H1 (cell line): ENCODE measurements at regions not wholly inside any gene's neighbourhood (a gene's known extent, or its start where the extent isn't known, plus 50 kb on each side); places are given as distances from the start of the nearest gene placed in this dataset.

Experiments used
- POLR2AphosphoS5 ChIP-seq: IDR thresholded peaks from 2 replicates; pipeline ENCODE4 v1.6.1; 2011; ENCODE audit warnings: low read depth, low read length
- SRF ChIP-seq: IDR thresholded peaks from 2 replicates; pipeline ENCODE4 v1.6.1; 2011; ENCODE audit warnings: mild to moderate bottlenecking, low read depth, low read length, moderate library complexity
- TEAD4 ChIP-seq: IDR thresholded peaks from 2 replicates; pipeline ENCODE4 v1.6.1; 2012; ENCODE audit warnings: low read depth, low read length, inconsistent platforms, mixed read lengths

DNA sequence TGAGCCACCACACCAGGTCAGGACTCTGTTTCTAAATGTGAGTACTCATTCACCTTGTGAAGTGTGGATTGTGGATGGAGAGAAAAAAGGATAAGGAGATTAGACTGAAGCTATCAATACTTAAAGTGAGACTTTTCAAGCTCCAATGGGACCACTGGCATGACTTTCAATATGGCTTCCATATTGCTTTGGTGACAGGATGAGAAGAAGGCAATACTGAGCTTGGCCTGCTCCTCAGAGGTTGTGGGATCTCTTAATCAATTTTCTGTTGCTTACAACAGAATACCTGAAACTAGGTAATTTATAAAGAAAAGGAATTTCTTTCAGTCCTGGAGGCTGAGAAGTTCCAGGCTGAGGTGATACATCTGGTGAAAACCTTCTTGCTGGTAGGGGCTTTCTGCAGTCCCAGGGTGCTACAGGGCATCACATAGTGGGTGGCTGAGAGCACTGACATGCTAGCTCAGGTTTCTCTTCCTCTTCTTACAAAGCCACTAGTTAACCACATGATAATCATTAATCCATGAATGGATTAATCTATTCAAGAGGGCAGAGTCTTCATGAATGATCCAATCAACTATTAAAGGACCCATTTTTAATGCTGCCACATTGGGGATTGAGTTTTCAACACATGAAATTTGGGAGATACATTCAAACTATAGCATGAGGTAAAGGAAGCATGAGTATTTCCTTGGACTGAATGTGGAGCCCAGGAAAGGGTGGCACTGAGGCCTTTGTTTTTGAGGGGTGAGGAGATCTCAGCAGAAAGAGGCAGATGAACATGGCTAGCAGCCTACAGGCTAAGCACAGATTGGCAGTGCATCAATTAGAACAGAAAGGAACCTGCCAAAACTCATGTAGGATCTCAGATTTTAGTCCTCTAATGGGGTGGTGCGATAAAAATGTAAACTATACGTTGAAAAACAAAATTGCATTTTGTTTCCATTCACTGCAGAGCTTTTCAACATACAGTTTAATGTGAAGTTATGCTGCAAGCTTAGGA is 274.5 kb downstream of the PIK3C3 start:
- TF ChIP-seq POLR2AphosphoS5, result no peak
- TF ChIP-seq SRF, result no peak
- TF ChIP-seq TEAD4, result no peak
